SK-N-SH (cell line): ENCODE measurements at regions not wholly inside any gene's neighbourhood (a gene's known extent, or its start where the extent isn't known, plus 50 kb on each side); places are given as distances from the start of the nearest gene placed in this dataset.

Source experiments
- CTCF ChIA-PET: fragments of 300-600, 350-600 bp; formaldehyde crosslinking; extraction: SDS; loops from one replicate; lab custom pipeline; 2021; lab: Yijun Ruan, JAX
- POLR2A ChIA-PET: fragments of 350-600 bp; sonication (Branson Sonifier 250); formaldehyde crosslinking; extraction: SDS; loops from one replicate; lab custom pipeline; 2020; ENCODE audit warnings: antibody characterized with exemption, inconsistent platforms; lab: Yijun Ruan, JAX
- DNase-seq: peaks from one replicate; pipeline ENCODE4 v3.0.0; 2012
- H2AFZ ChIP-seq: fragments of 200-600 bp; sonication (generic); 2 replicates; pipeline ENCODE4 v1.8.1; 2016; ENCODE audit warnings: antibody characterized with exemption, mild to moderate bottlenecking, low read depth
- H3F3A ChIP-seq: fragments of 200-600 bp; sonication (generic); replicated peaks from 2 replicates; pipeline ENCODE3; 2016; ENCODE audit warnings: antibody characterized with exemption, mild to moderate bottlenecking; ENCODE audit not compliant: insufficient read depth
- H3K27ac ChIP-seq, 2 experiments: fragments of 200-500 bp in 1 of 2; fragments of 200-600 bp in 1 of 2; sonication (Bioruptor generic) in 1 of 2; sonication (generic), shearing (Covaris generic) in 1 of 2; 2 replicates each; pipeline versions ENCODE4 v1.5.1 to v1.6.1; 2014 to 2016; ENCODE audit warnings: low read depth in 2 of 2, inconsistent platforms in 1 of 2, low read length in 1 of 2, mild to moderate bottlenecking in 1 of 2, mixed read lengths in 1 of 2
- H3K27me3 ChIP-seq: fragments of 200-600 bp; sonication (generic), shearing (Covaris generic); 2 replicates; pipeline ENCODE4 v1.6.1; 2016; ENCODE audit warnings: mixed run types; ENCODE audit not compliant: insufficient read depth
- H3K36me3 ChIP-seq, 2 experiments: fragments of 200-500 bp in 1 of 2; fragments of 200-600 bp in 1 of 2; sonication (Bioruptor generic) in 1 of 2; sonication (generic) in 1 of 2; replicated peaks in 1 of 2; 2 replicates each; pipeline versions ENCODE3 to v1.5.1; 2014 to 2016; ENCODE audit warnings: low read length in 1 of 2, mild to moderate bottlenecking in 1 of 2; ENCODE audit not compliant: insufficient read depth in 2 of 2, control insufficient read depth in 1 of 2
- H3K4me1 ChIP-seq, 2 experiments: fragments of 200-500 bp in 1 of 2; fragments of 200-600 bp in 1 of 2; sonication (Bioruptor generic) in 1 of 2; sonication (generic), shearing (Covaris generic) in 1 of 2; 2 replicates each; pipeline versions ENCODE4 v1.5.1 to v1.6.1; 2014 to 2016; ENCODE audit warnings: low read depth in 1 of 2, low read length in 1 of 2, mixed run types in 1 of 2; ENCODE audit not compliant: insufficient read depth in 2 of 2, control insufficient read depth in 1 of 2
- H3K4me2 ChIP-seq: fragments of 200-600 bp; sonication (generic), shearing (Covaris generic); 2 replicates; pipeline ENCODE4 v1.6.1; 2017; ENCODE audit warnings: mixed run types
- H3K4me3 ChIP-seq, 2 experiments: fragments of 200-500 bp in 1 of 2; fragments of 200-600 bp in 1 of 2; sonication (Bioruptor generic) in 1 of 2; sonication (generic), shearing (Covaris generic) in 1 of 2; 2 replicates each; pipeline versions ENCODE4 v1.5.1 to v1.8.1; 2014 to 2016; ENCODE audit warnings: low read depth in 2 of 2, inconsistent platforms in 1 of 2, low read length in 1 of 2, mild to moderate bottlenecking in 1 of 2, mixed read lengths in 1 of 2, moderate library complexity in 1 of 2
- H3K79me2 ChIP-seq: fragments of 200-600 bp; sonication (generic); 2 replicates; pipeline ENCODE4 v1.8.1; 2017; ENCODE audit warnings: mild to moderate bottlenecking; ENCODE audit not compliant: insufficient read depth
- H3K9ac ChIP-seq: fragments of 200-600 bp; sonication (generic); 2 replicates; pipeline ENCODE4 v1.6.1; 2017; ENCODE audit warnings: mixed run types
- H3K9me2 ChIP-seq: fragments of 200-600 bp; sonication (generic); 2 replicates; pipeline ENCODE4 v1.6.1; 2017; ENCODE audit warnings: mixed run types
- H3K9me3 ChIP-seq: fragments of 200-600 bp; sonication (generic); 2 replicates; pipeline ENCODE4 v1.6.1; 2017; ENCODE audit warnings: mixed run types, mild to moderate bottlenecking, moderate library complexity
- H4K20me1 ChIP-seq: fragments of 200-600 bp; sonication (generic); 2 replicates; pipeline ENCODE4 v1.6.1; 2017; ENCODE audit warnings: mild to moderate bottlenecking, mixed run types; ENCODE audit not compliant: insufficient read depth
- ELF1 ChIP-seq: IDR thresholded peaks from 2 replicates; pipeline ENCODE4 v1.4.0; 2012
- EZH2phosphoT487 ChIP-seq: fragments of 200-600 bp; sonication (generic); IDR thresholded peaks from 2 replicates; pipeline ENCODE4 v1.6.1; 2017; ENCODE audit warnings: low read depth, mixed run types, mild to moderate bottlenecking, antibody characterized with exemption, moderate library complexity, borderline replicate concordance
- FOSL2 ChIP-seq: IDR thresholded peaks from 2 replicates; pipeline ENCODE4 v1.4.0; 2012; ENCODE audit warnings: low read depth, mild to moderate bottlenecking, moderate library complexity, borderline replicate concordance
- IRF3 ChIP-seq: fragments of 150-350 bp; IDR thresholded peaks from 2 replicates; pipeline ENCODE4 v1.6.1; 2016; ENCODE audit warnings: mild to moderate bottlenecking, low read depth, low read length
- MAX ChIP-seq: IDR thresholded peaks from 2 replicates; pipeline ENCODE4 v1.4.0; 2012; ENCODE audit warnings: low read depth
- MEF2A ChIP-seq: IDR thresholded peaks from 2 replicates; pipeline ENCODE4 v1.4.0; 2012; ENCODE audit warnings: low read depth, borderline replicate concordance
- POLR2AphosphoS5 ChIP-seq: IDR thresholded peaks from 2 replicates; pipeline ENCODE4 v1.6.1; 2012; ENCODE audit warnings: low read depth, low read length
- RCOR1 ChIP-seq: fragments of 150-350 bp; IDR thresholded peaks from 2 replicates; pipeline ENCODE4 v1.6.1; 2017; ENCODE audit warnings: antibody characterized with exemption, low read length
- SIN3A ChIP-seq: IDR thresholded peaks from 2 replicates; pipeline ENCODE4 v1.6.1; 2012; ENCODE audit warnings: low read depth, mild to moderate bottlenecking, low read length, moderate library complexity, borderline replicate concordance
- TCF12 ChIP-seq: IDR thresholded peaks from 2 replicates; pipeline ENCODE4 v1.4.0; 2012
- USF2 ChIP-seq: fragments of 150-350 bp; IDR thresholded peaks from 2 replicates; pipeline ENCODE4 v1.6.1; 2017; ENCODE audit warnings: antibody characterized with exemption, low read length, low read depth, borderline replicate concordance
- ZBTB33 ChIP-seq: IDR thresholded peaks from 2 replicates; pipeline ENCODE4 v1.4.0; 2012; ENCODE audit warnings: low read depth, borderline replicate concordance
- WGBS: methylation state at CpG from one replicate; pipeline ENCODE4 v1.1.6; 2017; ENCODE audit warnings: low lambda C conversion rate; 5-methylcytosine and 5-hydroxymethylcytosine counted together

GRCh38 chr1:198101716-198102453 lies 54.9 kb upstream of the NEK7 start:
- DNase-seq = no peak
- TF ChIP-seq MAX = no peak
- 0 out of 2 replicates have a peak, but pooled peaks have one; percentile 45 for TF ChIP-seq MEF2A
- TF ChIP-seq RCOR1 = no peak
- no peak for TF ChIP-seq IRF3
- no peak for TF ChIP-seq ELF1
- TF ChIP-seq USF2 = no peak
- peak; percentile 30; the same call in 1 of the 2 replicates for TF ChIP-seq FOSL2
- no peak for TF ChIP-seq SIN3A
- no peak for TF ChIP-seq POLR2AphosphoS5
- peak; percentile 32 for TF ChIP-seq TCF12
- no peak for TF ChIP-seq ZBTB33
- TF ChIP-seq EZH2phosphoT487 = no peak
- Histone ChIP-seq H3K9me2 (no peaks in the 10 kb centered on the region), H3K4me1 (peaks cover 4 to 5% of the 10 kb centered on the region in 2 experiments; a peak in 3 of 4 replicates), H4K20me1 (no peaks in the 10 kb centered on the region), H3K27ac (peak overlapping the region; percentile 86 to 90; a peak in 3 of 4 replicates), H3K36me3 (no peaks in the 10 kb centered on the region), H3K4me3 (peak overlapping the region in 1 of 2 experiments; percentile 14; a peak in 2 of 4 replicates), H3K27me3 (no peaks in the 10 kb centered on the region), H3F3A (peaks cover 16% of the 10 kb centered on the region), H3K9ac (peak overlapping the region; percentile 59; the same call in 1 of the 2 replicates), H3K79me2 (no peaks in the 10 kb centered on the region), H2AFZ (peak overlapping the region; percentile 80), H3K4me2 (peak overlapping the region; percentile 64), H3K9me3 (no peaks in the 10 kb centered on the region)
- CTCF ChIA-PET = interaction anchor here (1.0 to 1.4 kb wide), 3 partner anchors 9 to 484 kb away, joined by 3 read pairs; no protein-coding TSS in a partner anchor
- POLR2A ChIA-PET = no interaction called here
- 26% methylated on average over 4 of the region's 4 CpGs for WGBS
